ENCODE measurements at regions not wholly inside any gene's neighbourhood (a gene's known extent, or its start where the extent isn't known, plus 50 kb on each side); places are given as distances from the start of the nearest gene placed in this dataset.
A peak's percentile ranks its signal among the peaks of the same experiment; 100 is the strongest.
"Not testable (repeated sequence)": the region's sequence is repeated elsewhere in the genome, so short reads cannot be mapped to it uniquely, and the experiment has no call there.

- Mint-ChIP-seq H3K27ac (no peak overlapping the region), H3K36me3 (ENCODE audit: low read depth) (no peaks in the 10 kb centered on the region), H3K27me3 (no peaks in the 10 kb centered on the region), H3K4me1 (peaks cover 32% of the 10 kb centered on the region), H3K4me3 (no peak overlapping the region)
- no peak for ATAC-seq
- DNase-seq = no peak
- no peaks in the 10 kb centered on the region for H3K9me3 ChIP-seq (ENCODE audit: control insufficient read depth, low read length, poor library complexity, severe bottlenecking)
These were observed 149.8 kb upstream of the FOXN3 start for GRCh38 chr14:89566644-89567415.

DNA sequence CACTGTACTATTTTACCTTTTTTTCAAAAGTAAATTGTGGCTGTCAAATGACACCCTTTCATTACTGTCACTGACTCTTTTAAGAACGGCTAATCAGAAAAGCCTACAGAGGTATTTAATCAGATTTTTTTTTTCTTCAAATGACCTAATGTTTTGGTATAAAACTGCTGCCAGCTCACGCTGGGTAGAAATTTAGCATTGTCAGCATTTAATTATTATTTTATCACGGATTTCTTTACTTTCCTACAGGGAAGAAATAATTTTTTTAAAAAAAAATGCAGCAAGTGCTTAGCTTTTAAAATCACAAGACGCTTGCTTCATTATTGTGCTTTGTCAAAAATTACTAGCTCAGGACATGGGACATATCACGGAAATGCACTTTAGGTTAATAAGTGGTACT, 149.1 kb upstream of the FOXN3 start:
- no peaks in the 10 kb centered on the region for H3K36me3 Mint-ChIP-seq (ENCODE audit: low read depth)

DNA sequence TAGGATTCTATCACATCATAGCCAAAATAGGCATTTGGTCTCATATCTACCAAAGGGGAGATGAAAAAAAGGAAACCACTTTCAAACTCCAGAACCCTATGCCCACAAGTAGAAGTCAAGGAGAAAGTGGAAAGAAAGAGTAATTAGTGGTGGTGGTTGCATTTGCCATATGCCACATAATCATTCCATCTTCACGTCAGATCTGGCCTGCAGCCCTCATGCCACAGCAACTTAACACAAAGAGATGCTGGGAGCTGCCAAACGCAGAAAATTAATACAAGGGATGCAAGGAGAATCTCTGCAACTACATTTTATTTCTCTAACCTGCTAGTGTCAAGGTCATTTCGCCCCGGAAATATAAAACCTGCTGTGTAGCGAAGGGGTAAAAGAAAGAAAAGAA, 148.6 kb upstream of the FOXN3 start:
- H3K27me3 Mint-ChIP-seq = no peaks in the 10 kb centered on the region
- no peaks in the 10 kb centered on the region for H3K9me3 ChIP-seq (ENCODE audit: control insufficient read depth, low read length, poor library complexity, severe bottlenecking)
- peaks cover 36% of the 10 kb centered on the region for H3K4me1 Mint-ChIP-seq
- no peak for DNase-seq
- no peak overlapping the region for H3K4me3 Mint-ChIP-seq
- H3K36me3 Mint-ChIP-seq (ENCODE audit: low read depth) = no peaks in the 10 kb centered on the region
- no peak for ATAC-seq
- H3K27ac Mint-ChIP-seq = no peak overlapping the region

More for the DNA sequence above, 149.1 kb upstream of the FOXN3 start:
- H3K27me3 Mint-ChIP-seq = no peaks in the 10 kb centered on the region
- ATAC-seq (no peak), DNase-seq (no peak)
- H3K4me1 Mint-ChIP-seq = peaks cover 32% of the 10 kb centered on the region
- H3K27ac Mint-ChIP-seq = no peak overlapping the region
- no peak overlapping the region for H3K4me3 Mint-ChIP-seq
- no peaks in the 10 kb centered on the region for H3K9me3 ChIP-seq (ENCODE audit: control insufficient read depth, low read length, poor library complexity, severe bottlenecking)

DNA sequence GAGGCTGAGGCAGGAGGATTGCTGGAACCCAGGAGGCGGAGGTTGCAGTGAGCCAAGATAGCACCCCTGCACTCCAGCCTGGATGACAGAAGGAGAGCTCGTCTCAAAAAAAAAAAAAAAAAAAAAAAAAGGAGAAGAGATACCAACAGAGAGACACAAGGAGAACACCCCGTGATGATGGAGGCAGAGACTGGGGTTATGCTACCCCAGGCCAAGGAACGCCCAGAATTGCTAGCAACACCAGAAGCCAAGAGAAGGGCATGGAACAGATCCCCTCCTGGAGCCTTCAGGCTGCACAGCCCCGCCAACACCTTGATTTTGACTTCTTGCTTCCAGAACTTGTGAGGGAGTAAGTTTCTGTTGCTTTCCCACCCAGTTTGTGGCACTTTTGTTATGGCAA, 148.0 kb upstream of the FOXN3 start:
- H3K36me3 Mint-ChIP-seq (ENCODE audit: low read depth) = no peaks in the 10 kb centered on the region
- no peak overlapping the region for H3K4me3 Mint-ChIP-seq
- DNase-seq (no peak), ATAC-seq (no peak)
- H3K4me1 Mint-ChIP-seq = peaks cover 36% of the 10 kb centered on the region
- no peaks in the 10 kb centered on the region for H3K9me3 ChIP-seq (ENCODE audit: control insufficient read depth, low read length, poor library complexity, severe bottlenecking)
- no peaks in the 10 kb centered on the region for H3K27me3 Mint-ChIP-seq
- no peak overlapping the region for H3K27ac Mint-ChIP-seq

- Mint-ChIP-seq H3K4me1 (peaks cover 36% of the 10 kb centered on the region), H3K27me3 (no peaks in the 10 kb centered on the region), H3K4me3 (no peak overlapping the region), H3K27ac (no peak overlapping the region), H3K36me3 (ENCODE audit: low read depth) (no peaks in the 10 kb centered on the region)
- no peak for ATAC-seq
- no peaks in the 10 kb centered on the region for H3K9me3 ChIP-seq (ENCODE audit: control insufficient read depth, low read length, poor library complexity, severe bottlenecking)
- DNase-seq = no peak
These were observed 147.4 kb upstream of the FOXN3 start for GRCh38 chr14:89564286-89564957.

- no peaks in the 10 kb centered on the region for H3K9me3 ChIP-seq (ENCODE audit: control insufficient read depth, low read length, poor library complexity, severe bottlenecking)
- Mint-ChIP-seq H3K36me3 (ENCODE audit: low read depth) (no peaks in the 10 kb centered on the region), H3K27ac (peak overlapping the region; percentile 21), H3K4me1 (peaks cover 35% of the 10 kb centered on the region), H3K27me3 (no peaks in the 10 kb centered on the region), H3K4me3 (no peak overlapping the region)
- ATAC-seq = no peak
- no peak for DNase-seq
These were observed 146.4 kb upstream of the FOXN3 start for GRCh38 chr14:89563471-89563870.

DNA sequence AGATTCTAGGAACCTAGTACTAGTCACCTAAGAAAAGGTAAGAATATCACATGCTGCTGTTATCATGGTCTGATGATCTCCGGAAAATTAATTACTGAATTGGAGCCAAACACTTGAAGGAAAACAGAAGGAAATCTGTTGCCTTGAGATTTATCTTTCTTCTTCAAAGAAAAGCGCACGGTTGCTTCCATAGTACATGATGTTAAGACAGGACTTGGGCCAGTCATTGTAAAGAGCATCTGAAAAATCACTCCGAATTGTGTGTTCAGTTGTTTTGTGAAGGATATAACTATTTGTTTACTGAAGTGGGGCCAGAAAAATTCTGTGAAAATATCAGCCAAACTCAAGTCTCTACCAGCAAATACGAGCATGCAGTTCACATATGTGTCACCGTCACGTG, 134.9 kb upstream of the FOXN3 start:
- no peak overlapping the region for H3K4me3 Mint-ChIP-seq
- peak overlapping the region; percentile 68 for H3K27ac Mint-ChIP-seq
- H3K4me1 Mint-ChIP-seq = peaks cover 27% of the 10 kb centered on the region
- no peaks in the 10 kb centered on the region for H3K27me3 Mint-ChIP-seq
- no peaks in the 10 kb centered on the region for H3K9me3 ChIP-seq (ENCODE audit: control insufficient read depth, low read length, poor library complexity, severe bottlenecking)
- DNase-seq (no peak), ATAC-seq (no peak)
- H3K36me3 Mint-ChIP-seq (ENCODE audit: low read depth) = peaks cover 3% of the 10 kb centered on the region

DNA sequence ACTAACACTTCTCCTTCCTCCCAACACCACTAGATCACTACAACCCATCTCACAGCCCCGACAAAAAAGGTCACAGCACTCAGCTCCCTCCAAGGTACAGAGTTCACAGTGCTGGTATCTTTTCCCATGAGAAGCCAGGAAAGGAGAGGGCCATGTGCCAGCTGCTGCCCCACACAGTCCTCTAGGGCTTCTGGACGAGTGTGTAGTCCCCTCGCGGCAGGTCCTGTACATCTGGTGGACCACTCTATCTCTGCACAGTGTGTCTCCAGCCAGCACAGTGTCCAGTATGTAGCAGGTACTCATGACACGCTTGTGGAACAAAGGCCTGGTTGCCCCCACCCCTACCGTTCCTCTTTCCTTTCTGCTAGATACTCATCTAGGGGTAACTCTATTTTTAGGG, 134.4 kb upstream of the FOXN3 start:
- H3K27me3 Mint-ChIP-seq = no peaks in the 10 kb centered on the region
- H3K4me3 Mint-ChIP-seq = no peak overlapping the region
- H3K4me1 Mint-ChIP-seq = peaks cover 24% of the 10 kb centered on the region
- ATAC-seq (no peak), DNase-seq (no peak)
- H3K27ac Mint-ChIP-seq = peak overlapping the region; percentile 68
- H3K9me3 ChIP-seq (ENCODE audit: control insufficient read depth, low read length, poor library complexity, severe bottlenecking) = no peaks in the 10 kb centered on the region
- H3K36me3 Mint-ChIP-seq (ENCODE audit: low read depth) = peaks cover 3% of the 10 kb centered on the region

- H3K4me1 Mint-ChIP-seq = peaks cover 23% of the 10 kb centered on the region
- no peak for ATAC-seq
These were observed 133.8 kb upstream of the FOXN3 start for GRCh38 chr14:89550821-89551220.

GRCh38 chr14:89549381-89550125, 132.5 kb upstream of the FOXN3 start:
- Mint-ChIP-seq H3K4me3 (no peak overlapping the region), H3K27me3 (no peaks in the 10 kb centered on the region), H3K36me3 (ENCODE audit: low read depth) (peaks cover 3% of the 10 kb centered on the region), H3K4me1 (peaks cover 21% of the 10 kb centered on the region), H3K27ac (no peak overlapping the region)
- ATAC-seq = no peak
- H3K9me3 ChIP-seq (ENCODE audit: control insufficient read depth, low read length, poor library complexity, severe bottlenecking) = no peaks in the 10 kb centered on the region
- DNase-seq = no peak

More at GRCh38 chr14:89550821-89551220, 133.8 kb upstream of the FOXN3 start:
- Mint-ChIP-seq H3K27ac (no peak overlapping the region), H3K4me3 (no peak overlapping the region), H3K27me3 (no peaks in the 10 kb centered on the region), H3K36me3 (ENCODE audit: low read depth) (peaks cover 3% of the 10 kb centered on the region)
- H3K9me3 ChIP-seq (ENCODE audit: control insufficient read depth, low read length, poor library complexity, severe bottlenecking) = no peaks in the 10 kb centered on the region
- no peak for DNase-seq

GRCh38 chr14:89547047-89547446, 130.0 kb upstream of the FOXN3 start:
- H3K27me3 Mint-ChIP-seq; ATAC-seq; H3K9me3 ChIP-seq (ENCODE audit: control insufficient read depth, low read length, poor library complexity, severe bottlenecking); H3K36me3 Mint-ChIP-seq (ENCODE audit: low read depth); H3K4me3 Mint-ChIP-seq; DNase-seq; H3K27ac Mint-ChIP-seq: not testable (repeated sequence)
- H3K4me1 Mint-ChIP-seq = peaks cover 28% of the 10 kb centered on the region

GRCh38 chr14:89544636-89545301, 127.7 kb upstream of the FOXN3 start:
- no peaks in the 10 kb centered on the region for H3K36me3 Mint-ChIP-seq (ENCODE audit: low read depth)
- H3K4me1 Mint-ChIP-seq = peaks cover 29% of the 10 kb centered on the region
- DNase-seq = no peak
- H3K27ac Mint-ChIP-seq = no peak overlapping the region
- no peaks in the 10 kb centered on the region for H3K9me3 ChIP-seq (ENCODE audit: control insufficient read depth, low read length, poor library complexity, severe bottlenecking)
- peak overlapping the region; percentile 36 for H3K4me3 Mint-ChIP-seq
- no peaks in the 10 kb centered on the region for H3K27me3 Mint-ChIP-seq
- ATAC-seq = no peak

DNA sequence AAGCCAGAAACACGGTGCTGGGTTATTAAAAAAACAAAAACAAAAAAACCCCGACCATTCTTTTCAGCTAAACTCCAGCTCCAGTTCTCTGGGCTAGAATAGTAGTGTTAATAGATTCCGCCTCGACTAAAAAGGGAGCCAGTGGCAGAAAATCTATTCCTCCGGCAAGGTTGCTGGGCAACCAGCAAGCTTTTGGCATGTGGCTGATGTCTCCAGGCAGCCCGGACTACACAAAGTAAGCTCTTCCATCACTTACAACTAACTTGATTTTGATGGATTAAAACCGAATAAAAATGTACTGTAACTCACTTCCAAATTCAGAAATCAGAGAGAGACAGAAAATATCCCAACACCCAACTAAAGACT, 126.4 kb upstream of the FOXN3 start:
- DNase-seq = no peak
- ATAC-seq = no peak
- H3K9me3 ChIP-seq (ENCODE audit: control insufficient read depth, low read length, poor library complexity, severe bottlenecking) = no peaks in the 10 kb centered on the region
- Mint-ChIP-seq H3K4me1 (peaks cover 34% of the 10 kb centered on the region), H3K4me3 (no peak overlapping the region), H3K36me3 (ENCODE audit: low read depth) (no peaks in the 10 kb centered on the region), H3K27me3 (no peaks in the 10 kb centered on the region), H3K27ac (no peak overlapping the region)
